Esophagus squamous epithelium (tissue), 5 donors: ENCODE measurements at regions not wholly inside any gene's neighbourhood (a gene's known extent, or its start where the extent isn't known, plus 50 kb on each side); places are given as distances from the start of the nearest gene placed in this dataset.
A peak's percentile ranks its signal among the peaks of the same experiment; 100 is the strongest.
"Not testable (repeated sequence)": the region's sequence is repeated elsewhere in the genome, so short reads cannot be mapped to it uniquely, and the experiment has no call there.

Experiments
- DNase-seq: peaks from one replicate; lab custom pipeline; 2025; lab: John Stamatoyannopoulos, UW
- H3K27ac ChIP-seq, 4 donors: fragments of 200-600 bp; sonication (generic); one replicate each; pipeline ENCODE4 v1.5.1; 2016 to 2019; ENCODE audit warnings: mild to moderate bottlenecking in 1 of 4
- H3K27me3 ChIP-seq, 4 donors: fragments of 200-600 bp; sonication (generic); 1 replicate in 3 of 4; 2 replicates in 1 of 4; pipeline versions ENCODE4 v1.5.1 to v1.6.0; 2017 to 2021; ENCODE audit warnings: antibody characterized with exemption in 1 of 4
- H3K36me3 ChIP-seq, 3 donors: fragments of 200-600 bp; sonication (generic); one replicate each; pipeline ENCODE4 v1.5.1; 2016 to 2019
- H3K4me1 ChIP-seq, 3 donors: fragments of 200-600 bp; sonication (generic); one replicate each; pipeline ENCODE4 v1.5.1; 2017 to 2019
- H3K4me3 ChIP-seq, 4 donors: fragments of 200-600 bp; sonication (generic); 1 replicate in 3 of 4; 2 replicates in 1 of 4; pipeline ENCODE4 v1.5.1; 2016 to 2019; ENCODE audit warnings: mild to moderate bottlenecking in 2 of 4, moderate library complexity in 1 of 4
- H3K9me3 ChIP-seq, 3 donors: fragments of 200-600 bp; sonication (generic); one replicate each; pipeline ENCODE4 v1.5.1; 2016 to 2019
- CTCF ChIP-seq, 6 experiments: fragments of 450-650 bp in 4 of 6; fragments of 200-600 bp in 2 of 6; sonication (generic) in 2 of 6; IDR thresholded peaks; one replicate each; pipeline ENCODE4 v1.5.1; 2016 to 2019; ENCODE audit warnings: antibody characterized with exemption in 6 of 6, mild to moderate bottlenecking in 4 of 6, moderate library complexity in 4 of 6
- POLR2A ChIP-seq, 4 donors: fragments of 450-650 bp; IDR thresholded peaks; one replicate each; pipeline ENCODE4 v1.6.1; 2017; ENCODE audit warnings: antibody characterized with exemption in 4 of 4, mild to moderate bottlenecking in 4 of 4, moderate library complexity in 3 of 4
- WGBS, 2 donors: methylation state at CpG; one replicate each; pipeline ENCODE4 v1.1.5; 2018; 5-methylcytosine and 5-hydroxymethylcytosine counted together
- intact Hi-C: fragments of 100-400 bp; cut with DNase I; formaldehyde crosslinking; loops from one replicate; pipeline ENCODE4 v1.15.0; 2022
- donor health status: DM: yes; HTN: yes; CAD: no.

DNA sequence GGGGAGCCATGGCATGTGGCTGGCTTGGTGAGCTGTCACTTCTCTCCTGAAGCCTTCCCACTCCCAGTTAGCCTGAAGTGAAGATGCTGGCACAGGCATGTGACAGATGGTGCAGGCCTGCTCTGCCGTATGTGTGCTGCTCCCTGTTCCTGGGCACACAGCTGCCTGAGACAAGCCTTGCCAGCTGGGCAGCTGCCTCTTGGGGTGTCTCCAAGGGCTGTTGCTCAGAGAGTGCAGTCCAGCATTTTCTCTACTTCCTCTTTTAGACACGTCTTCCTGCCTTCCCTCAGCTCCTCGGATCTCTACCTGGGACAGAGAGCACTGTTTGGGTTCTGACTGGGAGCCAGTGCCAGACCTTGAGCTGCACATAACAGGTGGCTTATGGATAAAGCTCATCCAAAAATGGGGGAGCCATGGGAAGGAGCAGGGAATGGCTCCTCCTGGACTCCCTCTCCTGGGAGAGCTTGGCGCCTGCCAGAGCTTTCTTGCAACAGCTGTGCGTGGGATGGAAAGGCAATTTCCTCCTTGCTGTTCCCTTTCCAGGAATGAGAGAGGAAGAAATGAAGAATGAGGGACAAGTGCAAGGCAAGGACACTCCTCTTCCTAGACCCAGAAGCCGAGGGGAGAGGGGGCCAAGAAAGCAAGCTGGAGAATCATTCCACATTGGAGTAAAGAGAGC, 132.9 kb downstream of the MSL3 start:
- 0 to 21% methylated on average over 1 to 5 of the region's 6 CpGs for WGBS, 2 donors
- no peaks in the 10 kb centered on the region for H3K27me3 ChIP-seq
- TF ChIP-seq CTCF (IDR thresholded peaks at IDR 0.05) (no peak), POLR2A (IDR thresholded peaks at IDR 0.05) (no peak)
- H3K27ac ChIP-seq = no peak overlapping the region
- intact Hi-C loops = no loop called here
- DNase-seq = no peak
- H3K36me3 ChIP-seq = no peaks in the 10 kb centered on the region
- no peaks in the 10 kb centered on the region for H3K9me3 ChIP-seq
- no peaks in the 10 kb centered on the region for H3K4me1 ChIP-seq
- no peak overlapping the region for H3K4me3 ChIP-seq

DNA sequence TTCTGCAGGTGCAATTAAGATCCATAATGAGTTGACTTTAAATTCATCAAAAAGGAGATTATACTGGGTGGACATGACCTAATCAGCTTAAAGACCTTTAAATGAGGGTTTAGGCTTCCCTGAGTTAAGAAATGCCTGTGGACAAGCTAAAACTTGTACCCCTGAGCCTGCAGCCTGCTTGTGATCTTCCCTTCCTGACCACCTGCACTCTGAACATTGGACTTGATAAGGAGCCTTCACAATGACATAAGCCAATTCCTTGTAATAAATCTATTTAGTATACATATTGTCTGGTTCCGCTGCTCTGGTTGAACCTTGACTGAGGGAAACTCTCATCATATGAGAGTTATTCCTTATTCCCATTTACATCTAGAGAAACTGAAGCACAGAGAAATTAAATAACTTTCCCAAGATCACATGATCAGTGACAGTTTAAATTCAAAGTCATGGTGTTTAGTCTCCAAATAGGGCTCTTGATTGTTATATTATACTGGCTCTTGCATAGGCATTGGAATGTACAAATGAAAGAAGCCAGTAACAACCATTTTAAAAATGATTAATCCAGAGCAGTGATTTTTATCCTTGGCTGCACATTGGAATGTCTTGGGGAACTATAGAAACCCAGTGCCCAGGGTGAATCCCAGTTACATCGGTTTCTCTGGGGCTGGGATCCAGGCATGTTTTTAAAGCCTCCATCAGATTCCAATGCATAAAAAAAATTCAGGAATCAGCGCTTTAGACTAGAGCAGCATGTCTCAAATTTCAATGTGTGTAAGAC, 136.1 kb downstream of the MSL3 start:
- TF ChIP-seq CTCF (IDR thresholded peaks at IDR 0.05) (no peak), POLR2A (IDR thresholded peaks at IDR 0.05) (no peak)
- Histone ChIP-seq H3K9me3 (no peaks in the 10 kb centered on the region), H3K27me3 (no peaks in the 10 kb centered on the region), H3K4me1 (no peaks in the 10 kb centered on the region), H3K27ac (no peak overlapping the region), H3K36me3 (no peaks in the 10 kb centered on the region), H3K4me3 (no peak overlapping the region)
- DNase-seq = no peak
- 26 to 52% methylated on average over 3 of the region's 3 CpGs for WGBS, 2 donors
- intact Hi-C loops = no loop called here

DNA sequence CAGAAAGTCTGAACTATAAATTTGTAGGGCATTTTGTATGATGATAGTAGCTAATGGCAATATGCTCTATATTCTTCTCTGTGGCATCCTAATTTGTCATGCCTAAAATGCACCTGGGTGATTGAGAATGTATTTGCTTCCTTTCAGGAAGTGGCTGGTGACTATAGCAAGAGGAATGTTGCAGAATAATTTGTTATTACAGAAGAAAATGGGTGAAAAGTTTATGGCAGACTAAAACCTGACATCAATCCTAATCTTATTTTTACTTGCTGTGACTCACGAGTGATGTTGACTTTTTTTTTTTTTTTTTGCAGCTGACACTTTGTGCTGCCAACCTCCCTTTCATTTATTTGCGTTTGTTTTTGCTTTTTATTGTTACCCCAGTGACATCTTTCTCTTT, 141.1 kb downstream of the MSL3 start:
- no peak for DNase-seq
- no peaks in the 10 kb centered on the region for H3K36me3 ChIP-seq
- 13 to 20% methylated on average over 1 to 2 of the region's 2 CpGs for WGBS, 2 donors
- H3K4me1 ChIP-seq = no peaks in the 10 kb centered on the region
- intact Hi-C loops = no loop called here
- H3K4me3 ChIP-seq = no peak overlapping the region
- H3K27ac ChIP-seq = no peak overlapping the region
- H3K27me3 ChIP-seq = no peaks in the 10 kb centered on the region
- TF ChIP-seq POLR2A (IDR thresholded peaks at IDR 0.05) = no peak
- no peak for TF ChIP-seq CTCF (IDR thresholded peaks at IDR 0.05)
- no peaks in the 10 kb centered on the region for H3K9me3 ChIP-seq

DNA sequence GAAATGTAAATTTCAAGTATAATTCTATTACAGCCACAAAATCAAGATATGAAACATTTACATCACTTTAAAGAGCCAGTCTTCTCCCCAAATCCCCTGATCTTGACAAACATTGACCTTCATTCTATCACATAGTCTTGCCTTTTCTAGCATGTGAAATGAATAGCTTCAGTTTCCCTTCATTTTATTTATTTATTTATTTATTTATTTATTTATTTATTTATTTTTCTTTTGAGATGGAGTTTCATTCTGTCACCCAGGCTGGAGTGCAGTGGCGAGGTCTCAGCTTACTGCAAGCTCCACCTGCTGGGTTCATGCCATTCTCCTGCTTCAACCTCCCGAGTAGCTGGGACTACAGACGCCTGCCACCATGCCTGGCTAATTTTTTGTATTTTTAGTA, 147.9 kb downstream of the MSL3 start:
- H3K4me3 ChIP-seq, H3K4me1 ChIP-seq, H3K36me3 ChIP-seq, H3K27me3 ChIP-seq, H3K9me3 ChIP-seq, intact Hi-C loops, H3K27ac ChIP-seq, DNase-seq: not testable (repeated sequence)
- 66 to 100% methylated on average over 1 to 3 of the region's 3 CpGs for WGBS, 2 donors

GRCh38 chrX:11908371-11908770, 150.3 kb downstream of the MSL3 start:
- no peaks in the 10 kb centered on the region for H3K9me3 ChIP-seq
- H3K36me3 ChIP-seq = no peaks in the 10 kb centered on the region
- intact Hi-C loops = no loop called here
- no peaks in the 10 kb centered on the region for H3K4me1 ChIP-seq
- no peaks in the 10 kb centered on the region for H3K27me3 ChIP-seq
- 0 to 10% methylated on average over 2 of the region's 2 CpGs for WGBS, 2 donors
- H3K27ac ChIP-seq = no peak overlapping the region
- no peak overlapping the region for H3K4me3 ChIP-seq
- no peak for DNase-seq
- TF ChIP-seq CTCF (IDR thresholded peaks at IDR 0.05) (peak in 2 of 6 experiments; percentile 15 to 30), POLR2A (IDR thresholded peaks at IDR 0.05) (no peak)
